K562 (cell line): ENCODE measurements at regions not wholly inside any gene's neighbourhood (a gene's known extent, or its start where the extent isn't known, plus 50 kb on each side); places are given as distances from the start of the nearest gene placed in this dataset.

Source experiments
- ATAC-seq: fragments of 200-7000 bp; cut with Tn5 transposase; 3 replicates; pipeline ENCODE4 v1.9.1; 2020; ENCODE audit warnings: moderate library complexity
- BruUV-seq: library from RNA; stranded (reverse); fragments of 400-500 nt; replicated peaks from 2 replicates; lab custom pipeline; 2021; lab: Mats Ljungman, UMichigan
- CTCF ChIA-PET: fragments of 300-600 bp; formaldehyde crosslinking; extraction: SDS; loops from one replicate; lab custom pipeline; 2021; ENCODE audit warnings: low intra/inter-chr PET ratio; lab: Yijun Ruan, JAX
- POLR2A ChIA-PET: fragments of 300-600, 350-650 bp; sonication (Branson Sonifier 250); formaldehyde crosslinking; extraction: SDS; loops from one replicate; lab custom pipeline; 2021; ENCODE audit warnings: antibody characterized with exemption, inconsistent platforms; lab: Yijun Ruan, JAX
- DNase-seq, 4 experiments: peaks; one replicate each; pipeline versions ENCODE4 v3.0.0 to v3.0.0-alpha.2; 2011 to 2018; ENCODE audit warnings: low spot score in 3 of 4, mixed read lengths in 3 of 4; ENCODE audit errors: extremely low read depth in 1 of 4
- FAIRE-seq: peaks from 2 replicates; lab custom pipeline; 2011; peaks lifted over from hg19 to GRCh38; lab: Jason Lieb, UNC
- H2AFZ ChIP-seq: 2 replicates; pipeline ENCODE4 v1.6.0; 2011; ENCODE audit warnings: low read depth, low read length, control low read depth, inconsistent platforms
- H3K27ac ChIP-seq: fragments of 200-600 bp; 3 replicates; pipeline ENCODE4 v1.8.0; 2011; ENCODE audit warnings: low read depth, mild to moderate bottlenecking, control low read depth, inconsistent platforms, low read length, moderate library complexity, mixed read lengths; ENCODE audit errors: extremely low read depth
- H3K27me3 ChIP-seq, 2 experiments: fragments of 300-600 bp in 1 of 2; 2 replicates in 1 of 2; 3 replicates in 1 of 2; pipeline versions ENCODE4 v1.6.0 to v1.8.0; 2011; ENCODE audit warnings: inconsistent platforms in 2 of 2, low read length in 2 of 2, mild to moderate bottlenecking in 1 of 2, mixed read lengths in 1 of 2, moderate library complexity in 1 of 2; ENCODE audit not compliant: control insufficient read depth in 2 of 2, insufficient read depth in 2 of 2
- H3K36me3 ChIP-seq: fragments of 300-600 bp; 3 replicates; pipeline ENCODE4 v1.8.0; 2011; ENCODE audit warnings: mild to moderate bottlenecking, low read length, inconsistent platforms; ENCODE audit not compliant: control insufficient read depth, insufficient read depth
- H3K4me1 ChIP-seq, 2 experiments: fragments of 200-600 bp in 1 of 2; replicated peaks in 1 of 2; 2 replicates in 1 of 2; 3 replicates in 1 of 2; pipeline versions ENCODE4 v1.5.1 to v1.8.0; 2011; ENCODE audit warnings: inconsistent platforms in 2 of 2, low read length in 2 of 2, mild to moderate bottlenecking in 1 of 2, mixed read lengths in 1 of 2, moderate library complexity in 1 of 2; ENCODE audit not compliant: control insufficient read depth in 2 of 2, insufficient read depth in 2 of 2
- H3K4me2 ChIP-seq: 2 replicates; pipeline ENCODE4 v1.6.1; 2011; ENCODE audit warnings: low read length, control low read depth, inconsistent platforms, mixed read lengths; ENCODE audit not compliant: insufficient read depth
- H3K4me3 ChIP-seq: fragments of 200-600 bp; sonication (generic), shearing (Covaris generic); 2 replicates; pipeline ENCODE4 v1.5.1; 2016; ENCODE audit warnings: control low read depth, inconsistent platforms
- H3K79me2 ChIP-seq: fragments of 200-600 bp; 3 replicates; pipeline ENCODE4 v1.8.0; 2011; ENCODE audit warnings: low read length, inconsistent platforms; ENCODE audit not compliant: control insufficient read depth, insufficient read depth
- H3K9ac ChIP-seq, 2 experiments: 2 replicates each; pipeline versions ENCODE4 v1.6.0 to v1.6.1; 2011; ENCODE audit warnings: low read depth in 2 of 2, low read length in 2 of 2, control low read depth in 1 of 2, inconsistent platforms in 1 of 2, mild to moderate bottlenecking in 1 of 2, mixed read lengths in 1 of 2; ENCODE audit not compliant: insufficient read depth in 1 of 2
- H3K9me1 ChIP-seq: one replicate; pipeline ENCODE4 v1.6.0; 2011; ENCODE audit warnings: inconsistent platforms, mild to moderate bottlenecking, low read length, moderate library complexity; ENCODE audit not compliant: control insufficient read depth, insufficient read depth
- H3K9me3 ChIP-seq: replicated peaks from 2 replicates; pipeline ENCODE4 v1.5.1; 2011; ENCODE audit warnings: low read depth, low read length, inconsistent platforms; ENCODE audit not compliant: control insufficient read depth, insufficient read depth
- H4K20me1 ChIP-seq: replicated peaks from 2 replicates; pipeline ENCODE4 v1.6.1; 2011; ENCODE audit warnings: low read length, inconsistent platforms, mixed read lengths; ENCODE audit not compliant: control insufficient read depth, insufficient read depth
- L3MBTL2 ChIP-seq: fragments of 450-650 bp; IDR thresholded peaks from 2 replicates; pipeline ENCODE4 v1.6.1; 2016; ENCODE audit warnings: mild to moderate bottlenecking, moderate library complexity
- SRSF1 ChIP-seq: fragments of 200-400 bp; formaldehyde crosslinking; IDR thresholded peaks from 2 replicates; pipeline ENCODE4 v1.6.1; 2017; ENCODE audit warnings: mild to moderate bottlenecking, low read depth, low read length, moderate library complexity
- U2AF2 ChIP-seq: fragments of 200-400 bp; formaldehyde crosslinking; optimal IDR thresholded peaks from 2 replicates; pipeline ENCODE3; 2017; ENCODE audit warnings: low read depth, mild to moderate bottlenecking, low read length
- ZEB2 ChIP-seq: fragments of 450-650 bp; IDR thresholded peaks from 2 replicates; pipeline ENCODE4 v1.6.1; 2016
- ZNF324 ChIP-seq: fragments of 250-450 bp; sonication (Bioruptor Pico); IDR thresholded peaks from 2 replicates; pipeline ENCODE4 v1.4.0; 2020; ENCODE audit warnings: mild to moderate bottlenecking
- WGBS: fragments of 100-300 bp; shearing (Covaris generic); methylation state at CpG from one replicate; pipeline ENCODE4 v1.1.6; 2016; ENCODE audit warnings: low coverage, mixed read lengths; ENCODE audit not compliant: insufficient coverage; ENCODE audit errors: missing lambda C conversion rate; 5-methylcytosine and 5-hydroxymethylcytosine counted together
- in situ Hi-C: fragments of 300-500 bp; cut with MboI; formaldehyde crosslinking; loops from 4 replicates; pipeline ENCODE4 v1.15.0; 2018; ENCODE audit warnings: inconsistent platforms, mixed read lengths
- intact Hi-C: fragments of 100-400 bp; cut with micrococcal nuclease; formaldehyde crosslinking; loops from 2 replicates; pipeline ENCODE4 v1.14.2; 2022
- TF ChIP-seq, protein P1 (sequence below), 2 experiments: fragments of 450-650 bp in 1 of 2; sonication (generic) in 1 of 2; formaldehyde crosslinking in 1 of 2; IDR thresholded peaks in 1 of 2; conservative IDR thresholded peaks in 1 of 2; 2 replicates each; pipeline versions ENCODE4 v1.6.1 to v1.8.1; 2016 to 2023; ENCODE audit warnings: mild to moderate bottlenecking in 2 of 2, moderate library complexity in 2 of 2, inconsistent platforms in 1 of 2, missing genetic modification reagents in 1 of 2
- TF ChIP-seq, protein P2 (sequence below): sonication (generic); formaldehyde crosslinking; IDR thresholded peaks from 2 replicates; pipeline ENCODE4 v1.8.0; 2022; ENCODE audit warnings: mild to moderate bottlenecking, missing genetic modification reagents
- TF ChIP-seq, protein P3 (sequence below): sonication (generic); formaldehyde crosslinking; IDR thresholded peaks from 2 replicates; pipeline ENCODE4 v1.9.0; 2022; ENCODE audit warnings: mild to moderate bottlenecking, missing genetic modification reagents
- TF ChIP-seq, protein P4 (sequence below): fragments of 250-450 bp; sonication (Bioruptor Pico); IDR thresholded peaks from 2 replicates; pipeline ENCODE4 v1.5.0; 2021; ENCODE audit warnings: mild to moderate bottlenecking, borderline replicate concordance

DNA sequence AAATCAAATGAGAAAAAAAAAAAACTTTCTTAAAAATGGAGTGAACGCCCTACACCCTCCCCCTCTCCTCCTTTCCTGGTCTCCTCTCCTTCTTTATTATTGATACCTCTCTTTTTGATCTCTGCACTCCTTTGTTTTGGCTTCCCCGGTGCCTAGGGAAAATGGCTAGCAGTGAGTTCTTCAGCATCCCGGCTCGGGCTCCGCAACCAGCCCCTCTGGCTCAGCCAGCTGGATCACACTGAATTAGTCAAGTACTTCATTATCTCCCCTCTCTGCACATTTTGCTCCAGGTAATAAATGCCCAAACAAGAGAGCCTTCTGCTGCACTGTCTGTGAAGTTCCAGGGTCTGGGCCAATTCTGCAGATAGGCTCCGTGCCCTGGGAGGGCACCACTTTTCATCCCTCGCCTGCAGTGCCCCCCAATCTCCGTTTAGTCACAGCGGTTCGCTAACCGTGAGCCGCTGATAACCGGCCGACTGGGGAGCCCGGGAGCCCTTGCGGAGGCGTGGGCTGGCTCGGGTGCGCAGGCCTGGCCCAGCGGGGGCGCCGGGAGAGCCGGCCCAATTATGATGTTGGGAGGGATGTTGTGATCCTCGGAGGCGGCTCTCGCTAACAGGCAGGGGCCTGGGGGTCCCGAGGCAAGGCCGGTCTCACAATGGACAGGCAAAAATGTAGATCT lies 301.9 kb downstream of the TFAP2A start:
- in situ Hi-C loops (no loop called here), intact Hi-C loops (no loop called here)
- H3K4me2 ChIP-seq, result peak overlapping the region; percentile 13; the same call in 1 of the 2 replicates
- FAIRE-seq (no peak), DNase-seq (peak in 2 of 4 experiments; percentile 35 to 41), ATAC-seq (peak; percentile 88)
- H3K4me3 ChIP-seq, result no peak overlapping the region
- H3K4me1 ChIP-seq, result peaks cover 3 to 12% of the 10 kb centered on the region in 2 experiments; a peak in 3 of 5 replicates
- H3K27me3 ChIP-seq, result no peaks in the 10 kb centered on the region; a peak in 1 of 5 replicates
- H3K9ac ChIP-seq, result peak overlapping the region in 1 of 2 experiments; percentile 31; a peak in 1 of 4 replicates
- H3K36me3 ChIP-seq, result no peaks in the 10 kb centered on the region
- no peaks in the 10 kb centered on the region for H3K9me3 ChIP-seq
- POLR2A ChIA-PET, result interaction anchor here (0.7 kb wide), 1 partner anchor 13 kb away, joined by 4 read pairs; no protein-coding TSS in a partner anchor
- H3K9me1 ChIP-seq, result no peaks in the 10 kb centered on the region
- CTCF ChIA-PET, result no interaction called here
- no peak overlapping the region for H3K27ac ChIP-seq
- BruUV-seq, result no TSS peak
- WGBS, result 5% methylated on average over 28 of the region's 28 CpGs
- no peaks in the 10 kb centered on the region for H3K79me2 ChIP-seq
- H4K20me1 ChIP-seq, result no peaks in the 10 kb centered on the region
- H2AFZ ChIP-seq, result peak overlapping the region; percentile 23; the same call in 1 of the 2 replicates
- TF ChIP-seq U2AF2 (no peak), ZNF324 (no peak), ZEB2 (no peak), SRSF1 (no peak), L3MBTL2 (peak; percentile 27; the same call in 1 of the 2 replicates)
- TF ChIP-seq, protein P1, sequence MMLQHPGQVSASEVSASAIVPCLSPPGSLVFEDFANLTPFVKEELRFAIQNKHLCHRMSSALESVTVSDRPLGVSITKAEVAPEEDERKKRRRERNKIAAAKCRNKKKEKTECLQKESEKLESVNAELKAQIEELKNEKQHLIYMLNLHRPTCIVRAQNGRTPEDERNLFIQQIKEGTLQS (IDR thresholded peaks at IDR 0.05), result no peak
- TF ChIP-seq, protein P1 (CRISPR knock-in tag; conservative IDR thresholded peaks at IDR 0.05), result no peak
- TF ChIP-seq, protein P2, sequence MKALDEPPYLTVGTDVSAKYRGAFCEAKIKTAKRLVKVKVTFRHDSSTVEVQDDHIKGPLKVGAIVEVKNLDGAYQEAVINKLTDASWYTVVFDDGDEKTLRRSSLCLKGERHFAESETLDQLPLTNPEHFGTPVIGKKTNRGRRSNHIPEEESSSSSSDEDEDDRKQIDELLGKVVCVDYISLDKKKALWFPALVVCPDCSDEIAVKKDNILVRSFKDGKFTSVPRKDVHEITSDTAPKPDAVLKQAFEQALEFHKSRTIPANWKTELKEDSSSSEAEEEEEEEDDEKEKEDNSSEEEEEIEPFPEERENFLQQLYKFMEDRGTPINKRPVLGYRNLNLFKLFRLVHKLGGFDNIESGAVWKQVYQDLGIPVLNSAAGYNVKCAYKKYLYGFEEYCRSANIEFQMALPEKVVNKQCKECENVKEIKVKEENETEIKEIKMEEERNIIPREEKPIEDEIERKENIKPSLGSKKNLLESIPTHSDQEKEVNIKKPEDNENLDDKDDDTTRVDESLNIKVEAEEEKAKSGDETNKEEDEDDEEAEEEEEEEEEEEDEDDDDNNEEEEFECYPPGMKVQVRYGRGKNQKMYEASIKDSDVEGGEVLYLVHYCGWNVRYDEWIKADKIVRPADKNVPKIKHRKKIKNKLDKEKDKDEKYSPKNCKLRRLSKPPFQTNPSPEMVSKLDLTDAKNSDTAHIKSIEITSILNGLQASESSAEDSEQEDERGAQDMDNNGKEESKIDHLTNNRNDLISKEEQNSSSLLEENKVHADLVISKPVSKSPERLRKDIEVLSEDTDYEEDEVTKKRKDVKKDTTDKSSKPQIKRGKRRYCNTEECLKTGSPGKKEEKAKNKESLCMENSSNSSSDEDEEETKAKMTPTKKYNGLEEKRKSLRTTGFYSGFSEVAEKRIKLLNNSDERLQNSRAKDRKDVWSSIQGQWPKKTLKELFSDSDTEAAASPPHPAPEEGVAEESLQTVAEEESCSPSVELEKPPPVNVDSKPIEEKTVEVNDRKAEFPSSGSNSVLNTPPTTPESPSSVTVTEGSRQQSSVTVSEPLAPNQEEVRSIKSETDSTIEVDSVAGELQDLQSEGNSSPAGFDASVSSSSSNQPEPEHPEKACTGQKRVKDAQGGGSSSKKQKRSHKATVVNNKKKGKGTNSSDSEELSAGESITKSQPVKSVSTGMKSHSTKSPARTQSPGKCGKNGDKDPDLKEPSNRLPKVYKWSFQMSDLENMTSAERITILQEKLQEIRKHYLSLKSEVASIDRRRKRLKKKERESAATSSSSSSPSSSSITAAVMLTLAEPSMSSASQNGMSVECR (CRISPR knock-in tag), result no peak
- TF ChIP-seq, protein P3, sequence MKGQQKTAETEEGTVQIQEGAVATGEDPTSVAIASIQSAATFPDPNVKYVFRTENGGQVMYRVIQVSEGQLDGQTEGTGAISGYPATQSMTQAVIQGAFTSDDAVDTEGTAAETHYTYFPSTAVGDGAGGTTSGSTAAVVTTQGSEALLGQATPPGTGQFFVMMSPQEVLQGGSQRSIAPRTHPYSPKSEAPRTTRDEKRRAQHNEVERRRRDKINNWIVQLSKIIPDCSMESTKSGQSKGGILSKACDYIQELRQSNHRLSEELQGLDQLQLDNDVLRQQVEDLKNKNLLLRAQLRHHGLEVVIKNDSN, result no peak
- TF ChIP-seq, protein P4, sequence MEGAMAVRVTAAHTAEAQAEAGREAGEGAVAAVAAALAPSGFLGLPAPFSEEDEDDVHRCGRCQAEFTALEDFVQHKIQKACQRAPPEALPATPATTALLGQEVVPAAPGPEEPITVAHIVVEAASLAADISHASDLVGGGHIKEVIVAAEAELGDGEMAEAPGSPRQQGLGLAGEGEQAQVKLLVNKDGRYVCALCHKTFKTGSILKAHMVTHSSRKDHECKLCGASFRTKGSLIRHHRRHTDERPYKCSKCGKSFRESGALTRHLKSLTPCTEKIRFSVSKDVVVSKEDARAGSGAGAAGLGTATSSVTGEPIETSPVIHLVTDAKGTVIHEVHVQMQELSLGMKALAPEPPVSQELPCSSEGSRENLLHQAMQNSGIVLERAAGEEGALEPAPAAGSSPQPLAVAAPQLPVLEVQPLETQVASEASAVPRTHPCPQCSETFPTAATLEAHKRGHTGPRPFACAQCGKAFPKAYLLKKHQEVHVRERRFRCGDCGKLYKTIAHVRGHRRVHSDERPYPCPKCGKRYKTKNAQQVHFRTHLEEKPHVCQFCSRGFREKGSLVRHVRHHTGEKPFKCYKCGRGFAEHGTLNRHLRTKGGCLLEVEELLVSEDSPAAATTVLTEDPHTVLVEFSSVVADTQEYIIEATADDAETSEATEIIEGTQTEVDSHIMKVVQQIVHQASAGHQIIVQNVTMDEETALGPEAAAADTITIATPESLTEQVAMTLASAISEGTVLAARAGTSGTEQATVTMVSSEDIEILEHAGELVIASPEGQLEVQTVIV, result no peak
